Mesodermal cell (in vitro differentiated cells): ENCODE measurements at regions not wholly inside any gene's neighbourhood (a gene's known extent, or its start where the extent isn't known, plus 50 kb on each side); places are given as distances from the start of the nearest gene placed in this dataset.

ENCODE experiments used
- H3K27ac ChIP-seq: 2 replicates; pipeline ENCODE4 v1.7.0; 2013; ENCODE audit warnings: mild to moderate bottlenecking, low read depth, low read length, moderate library complexity; ENCODE audit not compliant: severe bottlenecking
- H3K36me3 ChIP-seq: 2 replicates; pipeline ENCODE4 v1.7.1; 2013; ENCODE audit warnings: mild to moderate bottlenecking, low read length, moderate library complexity; ENCODE audit not compliant: control insufficient read depth, insufficient read depth
- H3K4me1 ChIP-seq: one replicate; pipeline ENCODE4 v1.7.1; 2013; ENCODE audit warnings: mild to moderate bottlenecking, low read length; ENCODE audit not compliant: insufficient read depth, control insufficient read depth, poor library complexity, severe bottlenecking
- H3K4me3 ChIP-seq: 2 replicates; pipeline ENCODE4 v1.7.0; 2013; ENCODE audit warnings: low read length, control low read depth, mild to moderate bottlenecking; ENCODE audit not compliant: insufficient read depth, poor library complexity, severe bottlenecking; ENCODE audit errors: extremely low read depth
- H3K9me3 ChIP-seq: 2 replicates; pipeline ENCODE4 v1.7.1; 2013; ENCODE audit warnings: mild to moderate bottlenecking, low read length, moderate library complexity; ENCODE audit not compliant: control insufficient read depth
- WGBS, 2 experiments: methylation state at CpG; one replicate each; pipeline ENCODE4 v1.1.5; 2013; ENCODE audit warnings: missing lambda C conversion rate in 2 of 2; ENCODE audit not compliant: insufficient coverage in 2 of 2; 5-methylcytosine and 5-hydroxymethylcytosine counted together

DNA sequence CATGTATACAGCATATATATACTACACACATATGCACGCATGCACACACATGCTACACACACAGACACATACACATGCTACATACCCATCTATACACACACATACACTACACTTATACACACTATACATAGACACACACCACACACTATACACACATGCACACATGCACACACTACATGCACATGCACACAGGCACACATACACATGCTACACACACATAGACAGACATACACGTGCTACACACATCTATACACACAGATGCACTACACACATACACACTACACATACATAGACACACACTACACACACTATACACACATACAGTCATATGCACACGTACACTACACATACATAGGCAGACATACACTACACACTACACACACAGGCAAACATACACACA is 51.2 kb upstream of the PRR20G start:
- Histone ChIP-seq H3K9me3 (peaks cover 4% of the 10 kb centered on the region), H3K4me1 (no peaks in the 10 kb centered on the region), H3K27ac (no peak overlapping the region), H3K36me3 (no peaks in the 10 kb centered on the region), H3K4me3 (no peak overlapping the region)
- WGBS, 2 experiments: 68 to 75% methylated on average over 3 of the region's 3 CpGs

DNA sequence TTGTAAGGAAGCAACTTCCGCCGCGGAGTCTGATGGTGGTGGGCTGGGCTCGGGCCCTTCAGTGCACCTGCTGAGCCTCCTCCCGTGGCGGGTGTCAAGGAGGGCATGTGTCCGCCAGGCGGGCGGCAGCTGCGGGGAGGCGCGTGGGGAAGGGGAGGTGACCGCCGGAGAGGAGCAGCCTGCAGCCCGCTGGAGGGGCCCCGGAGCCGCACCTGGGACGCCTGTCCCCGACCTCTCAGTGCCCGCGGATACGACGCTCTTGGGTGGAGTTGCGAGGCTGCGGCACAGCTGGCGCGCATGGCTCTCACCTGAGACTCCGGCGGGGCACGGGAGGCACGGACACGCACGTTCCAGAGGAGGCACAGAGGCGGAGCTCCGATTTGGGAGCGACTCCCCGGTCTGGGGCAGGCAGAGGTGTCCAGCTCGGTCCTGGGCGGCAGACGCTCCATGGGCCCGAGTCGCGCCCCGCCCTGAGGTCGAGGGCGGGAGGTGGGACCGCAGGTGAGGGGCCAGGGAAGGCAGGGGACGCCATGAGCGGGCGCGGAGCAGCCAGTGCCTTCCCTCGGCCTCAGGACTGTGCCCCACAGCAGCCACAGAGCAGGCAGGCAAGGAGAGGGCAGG is 50.2 kb upstream of the PRR20G start:
- Histone ChIP-seq H3K27ac (no peak overlapping the region), H3K4me1 (no peaks in the 10 kb centered on the region), H3K36me3 (no peaks in the 10 kb centered on the region), H3K4me3 (no peak overlapping the region), H3K9me3 (peaks cover 4% of the 10 kb centered on the region)
- WGBS, 2 experiments: 53 to 54% methylated on average over 42 to 52 of the region's 52 CpGs
